CD4-positive, alpha-beta T cell (primary cell): ENCODE measurements at regions not wholly inside any gene's neighbourhood (a gene's known extent, or its start where the extent isn't known, plus 50 kb on each side); places are given as distances from the start of the nearest gene placed in this dataset.

Experiments
- ATAC-seq: fragments of 200-7000 bp; cut with Tn5 transposase; one replicate; pipeline ENCODE4 v1.10.0; 2022; ENCODE audit warnings: mild to moderate bottlenecking; ENCODE audit not compliant: poor library complexity
- CTCF ChIA-PET: fragments of 350-600 bp; sonication (Branson Sonifier 250); formaldehyde crosslinking; loops from one replicate; lab custom pipeline; 2021; ENCODE audit warnings: antibody characterized with exemption, inconsistent platforms; lab: Charles Lee
- POLR2A ChIA-PET: fragments of 350-600 bp; sonication (Branson Sonifier 250); formaldehyde crosslinking; loops from one replicate; lab custom pipeline; 2021; ENCODE audit warnings: antibody characterized with exemption, inconsistent platforms; lab: Charles Lee
- DNase-seq, 14 experiments: peaks; one replicate each; pipeline ENCODE4 v3.0.0-alpha.2; 2013 to 2020; ENCODE audit warnings: mixed read lengths in 2 of 14
- H3K27ac ChIP-seq, 2 donors: one replicate each; pipeline versions ENCODE4 v1.5.1 to v1.7.0; 2013; ENCODE audit warnings: low read length in 2 of 2, low read depth in 1 of 2, mild to moderate bottlenecking in 1 of 2
- H3K27me3 ChIP-seq, 2 experiments: 1 replicate in 1 of 2; 2 replicates in 1 of 2; pipeline versions ENCODE4 v1.6.1 to v1.7.0; 2013; ENCODE audit warnings: low read length in 2 of 2, control low read depth in 1 of 2, mild to moderate bottlenecking in 1 of 2, moderate library complexity in 1 of 2; ENCODE audit not compliant: insufficient read depth in 2 of 2, control insufficient read depth in 1 of 2
- H3K36me3 ChIP-seq: one replicate; pipeline ENCODE4 v1.6.1; 2013; ENCODE audit warnings: low read length, control low read depth; ENCODE audit not compliant: insufficient read depth
- H3K4me1 ChIP-seq: one replicate; pipeline ENCODE4 v1.6.1; 2013; ENCODE audit warnings: low read length, control low read depth; ENCODE audit not compliant: insufficient read depth
- H3K4me3 ChIP-seq: one replicate; pipeline ENCODE4 v1.5.1; 2013; ENCODE audit warnings: mild to moderate bottlenecking, low read length, moderate library complexity
- H3K9me3 ChIP-seq, 2 experiments: 1 replicate in 1 of 2; 2 replicates in 1 of 2; pipeline versions ENCODE4 v1.6.1 to v1.7.0; 2013; ENCODE audit warnings: low read length in 2 of 2, mild to moderate bottlenecking in 2 of 2, control low read depth in 1 of 2, moderate library complexity in 1 of 2; ENCODE audit not compliant: control insufficient read depth in 1 of 2, insufficient read depth in 1 of 2
- H3K27ac Mint-ChIP-seq: one replicate; pipeline ENCODE4 v1.8.0; 2020; ENCODE audit warnings: mixed read lengths
- H3K27me3 Mint-ChIP-seq: one replicate; pipeline ENCODE4 v1.8.0; 2021; ENCODE audit warnings: mixed read lengths
- H3K36me3 Mint-ChIP-seq: one replicate; pipeline ENCODE4 v1.8.0; 2021; ENCODE audit warnings: low read depth, mixed read lengths
- H3K4me1 Mint-ChIP-seq: one replicate; pipeline ENCODE4 v1.8.0; 2021; ENCODE audit warnings: low read depth, mixed read lengths
- H3K4me3 Mint-ChIP-seq: one replicate; pipeline ENCODE4 v1.8.0; 2020; ENCODE audit warnings: mild to moderate bottlenecking, mixed read lengths
- H3K9me3 Mint-ChIP-seq: one replicate; pipeline ENCODE4 v1.8.0; 2020; ENCODE audit warnings: mixed read lengths
- CTCF ChIP-seq: fragments of 200-600 bp; IDR thresholded peaks from one replicate; pipeline ENCODE4 v1.8.0; 2022; ENCODE audit warnings: antibody characterized with exemption, mild to moderate bottlenecking
- intact Hi-C, 2 experiments: fragments of 100-400 bp; cut with DNase I in 1 of 2; cut with micrococcal nuclease in 1 of 2; formaldehyde crosslinking; loops; one replicate each; pipeline versions ENCODE4 v1.15.1 to v1.9.0; 2023 to 2025; cut with DNase I, micrococcal nuclease

- H3K4me1 Mint-ChIP-seq, result no peaks in the 10 kb centered on the region
- H3K4me1 ChIP-seq, result no peaks in the 10 kb centered on the region
- intact Hi-C loops, result no loop called here
- no peaks in the 10 kb centered on the region for H3K36me3 ChIP-seq
- H3K4me3 Mint-ChIP-seq, result no peak overlapping the region
- no peak for TF ChIP-seq CTCF
- CTCF ChIA-PET, result no interaction called here
- H3K27ac Mint-ChIP-seq, result no peak overlapping the region
- DNase-seq, result no peak
- ATAC-seq, result no peak
- no peak overlapping the region for H3K4me3 ChIP-seq
- peaks cover 9% of the 10 kb centered on the region for H3K27me3 Mint-ChIP-seq
- no peak overlapping the region for H3K27ac ChIP-seq
- no peaks in the 10 kb centered on the region for H3K9me3 ChIP-seq
- POLR2A ChIA-PET, result no interaction called here
- no peaks in the 10 kb centered on the region for H3K27me3 ChIP-seq
- no peaks in the 10 kb centered on the region for H3K9me3 Mint-ChIP-seq
- H3K36me3 Mint-ChIP-seq, result no peaks in the 10 kb centered on the region
Observed at GRCh38 chr10:21092683-21093524, 195.8 kb upstream of the NEBL start.

- no peak overlapping the region for H3K4me3 ChIP-seq
- no peak overlapping the region for H3K27ac ChIP-seq
- no peaks in the 10 kb centered on the region for H3K36me3 ChIP-seq
- Mint-ChIP-seq H3K4me3 (no peak overlapping the region), H3K27me3 (peaks cover 9% of the 10 kb centered on the region), H3K36me3 (no peaks in the 10 kb centered on the region), H3K4me1 (no peaks in the 10 kb centered on the region), H3K9me3 (no peaks in the 10 kb centered on the region), H3K27ac (no peak overlapping the region)
- CTCF ChIA-PET, result no interaction called here
- TF ChIP-seq CTCF, result no peak
- no peaks in the 10 kb centered on the region for H3K9me3 ChIP-seq
- no peaks in the 10 kb centered on the region for H3K4me1 ChIP-seq
- ATAC-seq (no peak), DNase-seq (no peak)
- H3K27me3 ChIP-seq, result no peaks in the 10 kb centered on the region
- POLR2A ChIA-PET, result no interaction called here
- intact Hi-C loops, result no loop called here
Observed at GRCh38 chr10:21090609-21091082, 193.5 kb upstream of the NEBL start.

- TF ChIP-seq CTCF, result no peak
- ATAC-seq (no peak), DNase-seq (no peak)
- CTCF ChIA-PET, result no interaction called here
- H3K4me3 ChIP-seq, result no peak overlapping the region
- H3K9me3 Mint-ChIP-seq, result no peaks in the 10 kb centered on the region
- no peak overlapping the region for H3K27ac Mint-ChIP-seq
- H3K36me3 Mint-ChIP-seq, result no peaks in the 10 kb centered on the region
- H3K27me3 ChIP-seq, result no peaks in the 10 kb centered on the region
- no peaks in the 10 kb centered on the region for H3K4me1 ChIP-seq
- no peaks in the 10 kb centered on the region for H3K4me1 Mint-ChIP-seq
- intact Hi-C loops, result no loop called here
- peaks cover 6% of the 10 kb centered on the region for H3K27me3 Mint-ChIP-seq
- no peak overlapping the region for H3K4me3 Mint-ChIP-seq
- no peak overlapping the region for H3K27ac ChIP-seq
- H3K36me3 ChIP-seq, result no peaks in the 10 kb centered on the region
- no peaks in the 10 kb centered on the region for H3K9me3 ChIP-seq
- POLR2A ChIA-PET, result no interaction called here
Observed at GRCh38 chr10:21087476-21087875, 190.4 kb upstream of the NEBL start.
